Type B pancreatic cell (in vitro differentiated cells): ENCODE measurements at regions not wholly inside any gene's neighbourhood (a gene's known extent, or its start where the extent isn't known, plus 50 kb on each side); places are given as distances from the start of the nearest gene placed in this dataset.

ENCODE experiments used
- DNase-seq: peaks from one replicate; pipeline ENCODE4 v3.0.0; 2021; ENCODE audit warnings: mixed read lengths; ENCODE audit not compliant: unreplicated experiment; ENCODE audit errors: extremely low spot score
- H3K27ac Mint-ChIP-seq: 2 replicates; pipeline ENCODE4 v1.8.0; 2021; ENCODE audit warnings: mild to moderate bottlenecking, mixed read lengths
- H3K27me3 Mint-ChIP-seq: 2 replicates; pipeline ENCODE4 v1.8.0; 2021; ENCODE audit warnings: mixed read lengths
- H3K36me3 Mint-ChIP-seq: 2 replicates; pipeline ENCODE4 v1.8.0; 2021; ENCODE audit warnings: mixed read lengths
- H3K4me1 Mint-ChIP-seq: one replicate; pipeline ENCODE4 v1.8.0; 2021; ENCODE audit warnings: mixed read lengths; ENCODE audit not compliant: unreplicated experiment
- H3K4me3 Mint-ChIP-seq: 2 replicates; pipeline ENCODE4 v1.8.0; 2021; ENCODE audit warnings: mild to moderate bottlenecking, mixed read lengths
- H3K9me3 Mint-ChIP-seq: 2 replicates; pipeline ENCODE4 v1.8.0; 2021; ENCODE audit warnings: mixed read lengths
- TF ChIP-seq, protein P1 (sequence below): fragments of 200-600 bp; sonication (generic); conservative IDR thresholded peaks from 2 replicates; pipeline ENCODE4 v1.5.0; 2021; ENCODE audit warnings: antibody characterized with exemption, mild to moderate bottlenecking

DNA sequence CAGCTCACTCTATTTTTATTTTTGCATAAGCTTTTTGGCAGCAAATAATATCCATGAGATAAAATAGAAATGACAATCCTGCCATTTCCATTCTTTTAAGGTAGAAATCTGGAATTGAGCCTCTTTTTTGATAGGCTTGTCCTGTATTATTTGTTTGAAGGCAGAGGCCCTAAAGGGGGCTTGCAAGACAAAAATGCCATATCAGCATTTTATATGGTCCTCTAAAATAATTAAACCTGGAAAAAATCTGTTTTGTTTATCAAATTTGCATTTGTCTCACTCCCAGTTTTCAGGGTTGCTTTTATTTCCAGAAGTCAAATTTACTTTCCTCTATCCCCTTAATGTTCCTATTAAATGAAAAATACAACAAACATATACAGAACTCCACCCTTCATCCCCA is 134.9 kb upstream of the GAP43 start:
- H3K4me3 Mint-ChIP-seq = no peak overlapping the region

DNA sequence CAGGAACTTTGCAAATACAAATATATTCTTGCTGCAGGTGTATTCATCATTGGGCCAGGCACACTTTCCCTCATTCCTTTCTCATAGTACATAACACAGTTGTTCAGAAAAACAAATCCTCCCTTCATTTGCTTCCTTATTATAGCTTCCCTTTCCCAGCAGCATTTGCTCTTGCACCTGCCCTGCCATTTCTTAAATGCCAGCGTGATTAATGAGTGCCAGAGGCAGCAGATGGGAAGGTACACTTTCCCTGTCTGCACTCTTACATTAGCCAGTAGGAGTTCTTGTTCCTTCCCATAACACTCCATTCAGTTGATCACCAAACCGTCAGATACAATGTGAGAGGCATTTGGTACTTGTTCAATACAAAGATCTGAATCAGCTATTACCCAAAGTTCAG is 128.5 kb upstream of the GAP43 start:
- Mint-ChIP-seq H3K36me3 (no peaks in the 10 kb centered on the region), H3K4me1 (no peaks in the 10 kb centered on the region), H3K4me3 (no peak overlapping the region), H3K27me3 (no peaks in the 10 kb centered on the region), H3K9me3 (no peaks in the 10 kb centered on the region), H3K27ac (no peak overlapping the region)
- TF ChIP-seq, protein P1, sequence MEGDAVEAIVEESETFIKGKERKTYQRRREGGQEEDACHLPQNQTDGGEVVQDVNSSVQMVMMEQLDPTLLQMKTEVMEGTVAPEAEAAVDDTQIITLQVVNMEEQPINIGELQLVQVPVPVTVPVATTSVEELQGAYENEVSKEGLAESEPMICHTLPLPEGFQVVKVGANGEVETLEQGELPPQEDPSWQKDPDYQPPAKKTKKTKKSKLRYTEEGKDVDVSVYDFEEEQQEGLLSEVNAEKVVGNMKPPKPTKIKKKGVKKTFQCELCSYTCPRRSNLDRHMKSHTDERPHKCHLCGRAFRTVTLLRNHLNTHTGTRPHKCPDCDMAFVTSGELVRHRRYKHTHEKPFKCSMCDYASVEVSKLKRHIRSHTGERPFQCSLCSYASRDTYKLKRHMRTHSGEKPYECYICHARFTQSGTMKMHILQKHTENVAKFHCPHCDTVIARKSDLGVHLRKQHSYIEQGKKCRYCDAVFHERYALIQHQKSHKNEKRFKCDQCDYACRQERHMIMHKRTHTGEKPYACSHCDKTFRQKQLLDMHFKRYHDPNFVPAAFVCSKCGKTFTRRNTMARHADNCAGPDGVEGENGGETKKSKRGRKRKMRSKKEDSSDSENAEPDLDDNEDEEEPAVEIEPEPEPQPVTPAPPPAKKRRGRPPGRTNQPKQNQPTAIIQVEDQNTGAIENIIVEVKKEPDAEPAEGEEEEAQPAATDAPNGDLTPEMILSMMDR = no peak
- DNase-seq = no peak

More for the DNA sequence above, 134.9 kb upstream of the GAP43 start:
- TF ChIP-seq, protein P1 = no peak
- DNase-seq = no peak
- Mint-ChIP-seq H3K4me1 (no peaks in the 10 kb centered on the region), H3K27me3 (no peaks in the 10 kb centered on the region), H3K27ac (no peak overlapping the region), H3K36me3 (no peaks in the 10 kb centered on the region), H3K9me3 (no peaks in the 10 kb centered on the region)

DNA sequence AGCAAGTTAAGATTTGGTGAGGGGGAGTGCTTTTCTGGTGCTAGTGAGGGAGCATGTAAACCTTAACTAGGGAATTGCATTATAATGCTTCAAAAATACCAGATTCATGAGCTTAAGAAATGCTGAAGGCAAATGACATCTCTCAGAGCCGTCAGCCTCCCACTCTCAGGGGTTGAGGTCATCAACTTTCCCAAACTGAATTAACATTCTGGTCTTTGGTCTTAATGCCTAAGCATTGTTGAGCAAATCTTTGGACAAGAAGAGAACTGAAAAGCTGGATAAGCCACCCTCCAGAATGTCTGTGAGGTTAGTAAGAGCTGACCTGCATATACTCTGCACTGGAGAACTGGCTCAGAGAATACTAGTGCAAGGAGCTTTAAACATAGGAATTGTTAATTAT is 124.9 kb upstream of the GAP43 start:
- Mint-ChIP-seq H3K27me3 (no peaks in the 10 kb centered on the region), H3K9me3 (no peaks in the 10 kb centered on the region), H3K4me1 (peaks cover 6% of the 10 kb centered on the region), H3K27ac (no peak overlapping the region), H3K4me3 (no peak overlapping the region), H3K36me3 (no peaks in the 10 kb centered on the region)
- no peak for DNase-seq
- TF ChIP-seq, protein P1 = no peak

DNA sequence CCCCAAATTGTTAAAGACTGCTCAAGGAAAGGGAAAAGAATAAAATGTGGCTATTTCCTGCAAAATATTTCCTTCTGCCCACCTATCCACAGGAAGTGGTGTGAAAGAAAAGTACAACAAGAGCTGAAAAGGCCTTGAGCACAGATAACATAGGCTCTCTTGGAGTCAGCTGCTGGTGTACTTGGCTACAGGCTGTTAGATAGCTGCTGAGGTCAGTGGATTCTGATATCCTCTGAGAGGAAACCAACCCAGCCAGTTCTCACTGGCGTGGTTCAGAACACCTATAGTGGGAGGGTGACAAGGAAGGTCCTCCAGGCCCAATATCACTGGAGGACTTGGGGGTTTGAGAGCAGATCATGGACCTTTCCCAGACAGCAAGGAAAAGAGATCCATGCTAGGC is 124.4 kb upstream of the GAP43 start:
- no peaks in the 10 kb centered on the region for H3K9me3 Mint-ChIP-seq
- no peak for DNase-seq
- H3K36me3 Mint-ChIP-seq = no peaks in the 10 kb centered on the region
- H3K27me3 Mint-ChIP-seq = no peaks in the 10 kb centered on the region
- TF ChIP-seq, protein P1 = no peak
- H3K4me3 Mint-ChIP-seq = no peak overlapping the region
- peaks cover 8% of the 10 kb centered on the region for H3K4me1 Mint-ChIP-seq
- H3K27ac Mint-ChIP-seq = no peak overlapping the region

DNA sequence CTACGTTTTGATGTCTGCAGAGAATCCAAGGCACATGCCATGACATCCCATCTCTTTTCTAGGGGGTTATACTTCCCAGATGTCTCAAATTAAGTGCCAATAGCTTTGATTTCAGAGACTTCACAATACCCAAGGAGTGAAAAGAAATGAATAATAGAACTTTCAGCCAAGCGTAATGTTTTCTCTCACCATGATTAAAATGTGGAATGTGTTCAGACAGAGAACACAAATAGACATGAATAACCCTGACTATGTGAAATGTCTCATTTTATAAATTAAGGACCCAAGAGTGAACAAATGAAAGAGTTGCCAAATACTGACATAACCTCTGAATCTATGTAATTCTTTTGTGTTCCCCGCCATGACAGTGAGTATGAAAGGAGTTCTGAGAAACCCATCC is 123.6 kb upstream of the GAP43 start:
- Mint-ChIP-seq H3K36me3 (no peaks in the 10 kb centered on the region), H3K9me3 (no peaks in the 10 kb centered on the region), H3K27me3 (no peaks in the 10 kb centered on the region), H3K4me3 (no peak overlapping the region), H3K27ac (no peak overlapping the region), H3K4me1 (peaks cover 8% of the 10 kb centered on the region)
- TF ChIP-seq, protein P1 = no peak
- DNase-seq = no peak

DNA sequence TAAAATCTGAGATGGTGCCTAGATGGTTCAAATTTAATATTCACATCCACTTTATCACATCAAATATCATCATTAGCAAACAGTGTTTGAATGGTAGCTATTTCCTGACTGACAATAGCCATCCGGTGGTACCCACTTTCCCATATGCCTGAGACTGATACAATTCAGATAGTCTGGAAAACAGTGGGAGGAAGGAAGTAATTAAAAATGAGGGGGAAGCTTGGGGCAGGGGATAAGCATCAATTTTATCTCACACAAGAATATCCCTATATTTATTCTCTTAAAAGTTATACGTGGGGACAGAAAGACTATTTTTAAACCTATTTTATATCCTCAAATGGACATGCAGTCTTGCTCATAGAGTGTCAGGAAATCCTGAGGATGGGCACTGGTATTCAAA is 122.5 kb upstream of the GAP43 start:
- Mint-ChIP-seq H3K4me1 (peaks cover 8% of the 10 kb centered on the region), H3K9me3 (peaks cover 5% of the 10 kb centered on the region), H3K4me3 (no peak overlapping the region), H3K27ac (no peak overlapping the region), H3K27me3 (no peaks in the 10 kb centered on the region), H3K36me3 (peaks cover 5% of the 10 kb centered on the region)
- DNase-seq = no peak
- TF ChIP-seq, protein P1 = no peak
